Fibroblast of lung (primary cell): ENCODE measurements at regions not wholly inside any gene's neighbourhood (a gene's known extent, or its start where the extent isn't known, plus 50 kb on each side); places are given as distances from the start of the nearest gene placed in this dataset.

Source experiments
- EZH2 ChIP-seq: IDR thresholded peaks from 2 replicates; pipeline ENCODE4 v1.5.1; 2012; ENCODE audit warnings: low read length, control low read depth, mild to moderate bottlenecking; ENCODE audit errors: missing control alignments
- TF ChIP-seq, protein P1 (sequence below), 2 donors: IDR thresholded peaks in 1 of 2; conservative IDR thresholded peaks in 1 of 2; 1 replicate in 1 of 2; 2 replicates in 1 of 2; pipeline ENCODE4 v1.5.1; 2011 to 2012; ENCODE audit warnings: low read length in 2 of 2, control low read depth in 1 of 2, inconsistent platforms in 1 of 2, low read depth in 1 of 2, mild to moderate bottlenecking in 1 of 2

GRCh38 chr3:24688446-24689148, 193.9 kb upstream of the THRB start:
- TF ChIP-seq, protein P1, sequence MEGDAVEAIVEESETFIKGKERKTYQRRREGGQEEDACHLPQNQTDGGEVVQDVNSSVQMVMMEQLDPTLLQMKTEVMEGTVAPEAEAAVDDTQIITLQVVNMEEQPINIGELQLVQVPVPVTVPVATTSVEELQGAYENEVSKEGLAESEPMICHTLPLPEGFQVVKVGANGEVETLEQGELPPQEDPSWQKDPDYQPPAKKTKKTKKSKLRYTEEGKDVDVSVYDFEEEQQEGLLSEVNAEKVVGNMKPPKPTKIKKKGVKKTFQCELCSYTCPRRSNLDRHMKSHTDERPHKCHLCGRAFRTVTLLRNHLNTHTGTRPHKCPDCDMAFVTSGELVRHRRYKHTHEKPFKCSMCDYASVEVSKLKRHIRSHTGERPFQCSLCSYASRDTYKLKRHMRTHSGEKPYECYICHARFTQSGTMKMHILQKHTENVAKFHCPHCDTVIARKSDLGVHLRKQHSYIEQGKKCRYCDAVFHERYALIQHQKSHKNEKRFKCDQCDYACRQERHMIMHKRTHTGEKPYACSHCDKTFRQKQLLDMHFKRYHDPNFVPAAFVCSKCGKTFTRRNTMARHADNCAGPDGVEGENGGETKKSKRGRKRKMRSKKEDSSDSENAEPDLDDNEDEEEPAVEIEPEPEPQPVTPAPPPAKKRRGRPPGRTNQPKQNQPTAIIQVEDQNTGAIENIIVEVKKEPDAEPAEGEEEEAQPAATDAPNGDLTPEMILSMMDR (conservative IDR thresholded peaks at IDR 0.05 in 1 of 2, IDR thresholded peaks at IDR 0.05 in 1 of 2; ENCODE audit: low read depth in 1 of 2, low read length in 2 of 2): no peak
- no peak for TF ChIP-seq EZH2
